MV-4-11 (cell line): ENCODE measurements at regions not wholly inside any gene's neighbourhood (a gene's known extent, or its start where the extent isn't known, plus 50 kb on each side); places are given as distances from the start of the nearest gene placed in this dataset.

Experiments used
- DNase-seq: peaks from one replicate; lab custom pipeline; 2025; lab: John Stamatoyannopoulos, UW

DNA sequence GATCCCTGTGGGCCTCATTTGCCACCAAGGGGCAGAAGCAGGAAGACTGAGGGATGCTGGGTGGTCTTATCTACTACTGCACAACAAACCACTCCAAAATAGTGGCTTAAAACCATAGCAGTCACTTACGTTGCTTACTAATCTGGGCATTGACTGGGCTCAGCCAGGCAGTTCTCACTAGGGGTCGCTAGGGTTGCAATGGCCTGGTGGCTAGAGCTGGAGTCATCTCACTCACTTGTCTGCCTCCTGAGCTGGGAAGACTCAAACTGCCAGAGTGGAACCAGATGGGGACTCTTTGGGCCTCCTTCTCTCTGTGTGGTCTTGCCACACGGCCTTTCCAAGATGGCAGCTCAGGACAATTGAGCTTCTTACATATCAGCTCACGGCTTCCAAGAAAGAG is 216.3 kb upstream of the BCOR start:
- no peak for DNase-seq

DNA sequence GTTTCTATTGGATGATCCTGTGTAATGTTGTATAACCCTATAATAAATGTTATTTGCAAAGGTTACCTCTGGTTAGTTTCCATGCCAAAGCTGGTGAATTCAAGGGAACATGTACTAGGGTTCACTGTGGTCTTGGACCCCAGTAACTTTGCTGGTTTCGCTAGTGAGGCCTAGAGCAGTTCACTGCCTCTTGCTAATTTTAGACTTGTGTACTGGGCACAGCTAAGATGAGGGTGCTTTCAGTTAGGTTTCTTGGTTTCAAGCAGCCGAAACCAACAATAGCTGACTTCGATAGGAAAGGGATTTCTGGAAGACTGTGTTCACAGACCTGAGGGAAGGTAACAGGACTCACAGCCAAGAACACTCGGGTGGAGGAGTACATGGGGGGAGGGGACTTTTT is 215.5 kb upstream of the BCOR start:
- no peak for DNase-seq

DNA sequence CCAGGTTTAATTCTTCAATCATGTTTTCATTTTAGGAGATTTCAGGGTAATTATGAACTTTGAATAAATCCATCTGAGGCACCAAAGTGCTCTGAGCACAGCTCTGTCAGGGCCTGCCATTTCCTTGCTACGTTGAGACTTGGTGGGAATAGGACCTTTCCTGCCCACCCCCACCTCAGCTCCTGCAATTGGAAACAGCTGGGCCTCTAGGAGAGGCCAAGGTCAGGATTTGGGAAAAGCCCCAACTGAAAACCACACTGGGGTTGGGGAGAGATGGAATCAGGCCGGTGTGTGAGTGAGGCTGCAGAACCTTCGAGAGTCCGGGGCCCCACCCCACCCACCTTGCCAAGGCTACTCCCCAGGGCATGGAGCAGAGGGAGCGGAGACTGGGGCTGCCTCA is 212.7 kb upstream of the BCOR start:
- no peak for DNase-seq

- no peak for DNase-seq
Observed at GRCh38 chrX:40310016-40310415, 212.3 kb upstream of the BCOR start.

GRCh38 chrX:40307871-40308270 is 210.1 kb upstream of the BCOR start:
- no peak for DNase-seq

GRCh38 chrX:40304115-40304514 is 206.4 kb upstream of the BCOR start:
- no peak for DNase-seq

GRCh38 chrX:40303256-40304077 is 205.7 kb upstream of the BCOR start:
- peak; percentile 86 for DNase-seq

DNA sequence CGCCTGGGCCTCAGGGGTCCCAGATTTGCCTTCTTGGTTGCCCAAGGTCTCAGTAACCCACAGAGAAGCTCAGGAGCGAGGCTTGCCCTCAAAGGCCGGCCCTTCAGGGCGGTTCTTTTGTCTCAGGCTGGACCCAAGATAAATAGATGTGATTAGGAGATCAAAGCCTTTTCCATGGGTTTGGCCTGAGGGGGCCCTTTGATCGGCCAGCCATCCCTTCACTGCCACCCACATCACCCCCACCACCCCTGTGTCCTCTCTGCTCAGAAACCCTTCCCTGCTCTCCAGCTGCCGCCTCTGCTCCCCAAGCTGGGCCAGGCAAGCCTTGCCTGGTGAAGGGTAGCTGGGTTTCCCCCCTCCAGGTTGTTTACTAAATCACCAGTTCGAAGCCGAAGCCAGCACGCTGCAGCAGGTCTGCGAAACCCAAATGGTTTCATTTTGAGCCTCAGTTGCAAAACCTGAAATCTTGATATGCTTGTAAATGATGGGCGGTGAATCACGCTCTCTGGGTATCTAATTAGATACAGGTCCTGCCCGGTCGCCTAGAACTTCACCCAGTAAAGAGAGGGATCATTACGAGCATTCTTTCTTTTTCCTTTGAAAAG is 202.6 kb upstream of the BCOR start:
- DNase-seq, result no peak

- DNase-seq, result no peak
Observed at GRCh38 chrX:40299641-40300046, 201.9 kb upstream of the BCOR start.

GRCh38 chrX:40298572-40299479 is 201.1 kb upstream of the BCOR start:
- DNase-seq, result no peak

- DNase-seq, result no peak
Observed at GRCh38 chrX:40298069-40298468, 200.3 kb upstream of the BCOR start.

- DNase-seq, result no peak
Observed at GRCh38 chrX:40291553-40291952, 193.8 kb upstream of the BCOR start.

- no peak for DNase-seq
Observed at GRCh38 chrX:40290517-40290916, 192.8 kb upstream of the BCOR start.

DNA sequence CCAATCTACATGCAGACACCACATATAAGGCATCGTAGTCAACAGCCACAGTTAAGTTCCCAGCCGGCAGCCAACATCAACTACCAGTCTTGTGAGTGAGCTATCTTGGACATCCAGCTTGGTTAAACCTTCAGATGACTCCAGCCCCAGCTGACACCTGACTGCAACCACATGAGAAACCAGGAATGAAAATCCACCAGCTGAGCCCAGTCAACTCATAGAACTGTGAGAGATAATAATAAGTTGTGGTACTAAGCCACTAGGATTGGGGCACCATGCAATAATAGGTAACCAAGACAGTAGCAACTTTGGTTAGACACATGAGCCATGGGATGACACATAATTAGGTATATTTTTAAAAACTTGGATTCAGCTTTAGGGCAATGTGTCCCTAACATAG is 188.1 kb upstream of the BCOR start:
- DNase-seq, result no peak

DNA sequence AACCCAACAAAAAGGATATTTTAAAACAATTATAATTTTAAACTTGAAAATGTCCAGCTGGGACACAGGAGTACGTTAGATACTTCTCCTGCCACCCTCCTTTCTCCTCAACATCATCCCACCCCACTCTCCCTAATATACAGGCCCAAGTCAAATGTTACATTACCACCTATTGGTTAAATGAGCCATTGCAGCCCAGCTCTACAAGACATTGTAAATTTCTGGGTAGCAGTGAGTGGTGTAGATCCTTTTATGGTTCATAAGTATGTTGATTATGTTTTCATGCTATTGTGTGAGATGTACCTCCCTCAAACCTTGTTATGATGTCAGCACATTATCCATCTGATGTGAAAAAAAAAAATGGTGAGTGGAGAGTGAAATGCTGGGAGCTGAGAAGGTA is 187.1 kb upstream of the BCOR start:
- DNase-seq, result no peak

GRCh38 chrX:40283981-40284380 is 186.2 kb upstream of the BCOR start:
- DNase-seq, result no peak

GRCh38 chrX:40282946-40283660 is 185.3 kb upstream of the BCOR start:
- DNase-seq, result peak; percentile 38

DNA sequence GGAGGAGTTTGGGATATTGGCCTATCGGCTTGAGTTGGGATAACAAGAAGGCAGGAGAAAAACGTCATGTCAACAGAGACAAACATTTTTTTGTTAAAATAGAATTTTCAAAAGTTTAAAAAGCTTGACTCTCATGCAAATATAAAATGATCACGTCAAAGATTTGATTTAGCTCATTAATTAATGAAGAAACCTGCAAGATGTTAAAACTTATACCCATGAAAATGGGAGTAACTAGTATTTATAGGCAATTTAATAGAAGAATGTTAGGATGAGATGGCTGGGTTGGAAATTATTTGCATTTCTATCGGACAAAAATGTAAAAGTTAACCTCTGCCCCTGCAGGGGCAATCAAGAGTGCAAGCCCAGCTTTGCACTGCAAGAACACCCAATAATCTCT is 184.6 kb upstream of the BCOR start:
- DNase-seq, result no peak

DNA sequence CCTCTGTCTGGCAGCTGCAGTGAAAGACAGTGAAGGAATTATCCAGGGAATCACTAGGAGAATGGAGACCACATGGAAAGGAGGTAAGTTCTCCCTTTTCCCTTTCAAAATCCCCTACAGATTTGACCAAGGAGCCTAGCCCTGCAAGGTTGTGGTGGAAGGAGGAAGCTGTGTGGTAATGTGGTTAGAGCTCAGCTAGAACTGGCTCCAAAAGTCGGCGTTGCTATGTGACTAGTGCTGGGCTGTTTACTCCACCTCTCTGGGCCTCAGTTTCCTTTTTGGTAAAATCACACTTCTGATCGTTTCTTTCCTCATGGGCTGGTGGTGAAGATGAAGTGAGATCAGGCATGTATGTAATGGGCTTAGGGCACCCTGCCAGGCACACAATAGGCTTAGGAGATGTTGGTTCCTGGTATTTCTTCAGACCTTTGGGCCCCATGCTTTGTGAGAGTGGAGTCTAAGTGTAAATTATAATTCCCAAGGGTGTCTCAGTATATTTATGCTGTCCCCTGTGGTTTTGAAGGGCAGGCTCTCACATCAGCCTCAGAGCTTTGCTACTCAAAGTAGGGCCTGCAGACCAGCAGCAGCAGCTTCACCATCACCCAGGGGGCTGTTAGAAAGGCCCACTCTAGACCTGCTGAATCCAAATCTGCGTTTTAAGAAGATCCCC is 183.7 kb upstream of the BCOR start:
- peak; percentile 63 for DNase-seq

GRCh38 chrX:40279762-40280161 is 182.0 kb upstream of the BCOR start:
- no peak for DNase-seq

DNA sequence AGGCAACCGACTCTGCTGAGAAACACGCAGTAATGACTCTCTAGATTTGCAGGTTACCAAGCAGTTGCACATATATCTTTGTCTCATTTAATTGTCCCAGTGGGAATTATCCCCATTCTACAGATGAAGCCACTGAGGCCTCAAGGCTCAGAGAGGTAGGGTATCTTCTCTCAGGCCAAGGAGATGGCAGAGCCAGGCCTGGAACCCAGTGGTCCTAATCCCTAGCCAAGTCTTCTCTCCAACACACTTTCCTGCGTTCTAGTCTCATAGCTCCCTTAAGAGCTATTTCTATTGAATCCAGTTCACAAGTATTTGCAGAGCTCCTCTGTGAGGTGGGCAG is 181.3 kb upstream of the BCOR start:
- no peak for DNase-seq
